B cell (primary cell): ENCODE measurements at regions not wholly inside any gene's neighbourhood (a gene's known extent, or its start where the extent isn't known, plus 50 kb on each side); places are given as distances from the start of the nearest gene placed in this dataset.

Experiments used
- ATAC-seq: fragments of 200-7000 bp; cut with Tn5 transposase; one replicate; pipeline ENCODE4 v1.10.0; 2021; ENCODE audit warnings: low read depth, mild to moderate bottlenecking, moderate number of reproducible peaks, moderate library complexity
- CTCF ChIA-PET: fragments of 350-600 bp; sonication (Branson Sonifier 250); formaldehyde crosslinking; loops from one replicate; lab custom pipeline; 2021; ENCODE audit warnings: antibody characterized with exemption, inconsistent platforms; lab: Charles Lee
- POLR2A ChIA-PET: fragments of 350-600 bp; sonication (Branson Sonifier 250); formaldehyde crosslinking; loops from one replicate; lab custom pipeline; 2021; ENCODE audit warnings: antibody characterized with exemption; lab: Charles Lee
- DNase-seq: peaks from one replicate; pipeline ENCODE4 v3.0.0; 2013
- H2AFZ ChIP-seq: 2 replicates; pipeline ENCODE4 v1.6.1; 2012; ENCODE audit warnings: mild to moderate bottlenecking, low read depth, low read length; ENCODE audit not compliant: insufficient read depth, poor library complexity, severe bottlenecking
- H3K27ac ChIP-seq, 2 donors: 1 replicate in 1 of 2; 2 replicates in 1 of 2; pipeline ENCODE4 v1.5.1; 2012 to 2013; ENCODE audit warnings: low read length in 2 of 2, mild to moderate bottlenecking in 2 of 2, moderate library complexity in 1 of 2
- H3K27me3 ChIP-seq, 4 experiments: fragments of 200-600 bp in 1 of 4; sonication (generic) in 1 of 4; replicated peaks in 1 of 4; 1 replicate in 2 of 4; 2 replicates in 2 of 4; pipeline versions ENCODE4 v1.6.1 to v1.7.0; 2013 to 2016; ENCODE audit warnings: low read length in 3 of 4, mild to moderate bottlenecking in 2 of 4, mixed read lengths in 1 of 4, moderate library complexity in 1 of 4; ENCODE audit not compliant: insufficient read depth in 4 of 4, control insufficient read depth in 3 of 4; ENCODE audit errors: control extremely low read depth in 1 of 4
- H3K36me3 ChIP-seq, 2 experiments: replicated peaks in 1 of 2; 1 replicate in 1 of 2; 2 replicates in 1 of 2; pipeline versions ENCODE4 v1.6.1 to v1.7.1; 2013; ENCODE audit warnings: low read length in 1 of 2; ENCODE audit not compliant: insufficient read depth in 2 of 2, control insufficient read depth in 1 of 2; ENCODE audit errors: control extremely low read depth in 1 of 2, extremely low read depth in 1 of 2
- H3K4me1 ChIP-seq, 2 donors: fragments of 200-600 bp in 1 of 2; sonication (generic) in 1 of 2; 1 replicate in 1 of 2; 2 replicates in 1 of 2; pipeline versions ENCODE4 v1.5.1 to v1.6.1; 2013 to 2017; ENCODE audit warnings: low read length in 2 of 2; ENCODE audit not compliant: control insufficient read depth in 2 of 2, insufficient read depth in 2 of 2
- H3K4me2 ChIP-seq: replicated peaks from 2 replicates; pipeline ENCODE3; 2012; ENCODE audit warnings: mild to moderate bottlenecking, low read depth, low read length; ENCODE audit not compliant: poor library complexity, severe bottlenecking
- H3K4me3 ChIP-seq, 5 experiments: fragments of 200-600 bp in 1 of 5; sonication (generic) in 1 of 5; 1 replicate in 3 of 5; 2 replicates in 2 of 5; pipeline versions ENCODE4 v1.5.1 to v1.7.0; 2011 to 2016; ENCODE audit warnings: low read length in 4 of 5, mild to moderate bottlenecking in 4 of 5, low read depth in 2 of 5, control low read depth in 1 of 5, moderate library complexity in 1 of 5; ENCODE audit not compliant: insufficient read depth in 1 of 5; ENCODE audit errors: control extremely low read depth in 1 of 5, extremely low read depth in 1 of 5
- H3K79me2 ChIP-seq: fragments of 200-600 bp; sonication (generic); one replicate; pipeline ENCODE4 v1.6.0; 2016; ENCODE audit warnings: low read length; ENCODE audit not compliant: control insufficient read depth, insufficient read depth
- H3K9ac ChIP-seq: fragments of 200-600 bp; sonication (generic); 2 replicates; pipeline ENCODE4 v1.6.1; 2017; ENCODE audit warnings: mild to moderate bottlenecking, low read length, moderate library complexity
- H3K9me3 ChIP-seq, 3 donors: one replicate each; pipeline versions ENCODE4 v1.6.1 to v1.7.1; 2013; ENCODE audit warnings: low read length in 2 of 3; ENCODE audit not compliant: control insufficient read depth in 2 of 3, insufficient read depth in 1 of 3; ENCODE audit errors: control extremely low read depth in 1 of 3
- H4K20me1 ChIP-seq: 2 replicates; pipeline ENCODE4 v1.6.0; 2012; ENCODE audit warnings: mild to moderate bottlenecking, low read length; ENCODE audit not compliant: insufficient read depth, control insufficient read depth, poor library complexity, severe bottlenecking
- H3K27ac Mint-ChIP-seq: one replicate; pipeline ENCODE4 v1.8.0; 2021; ENCODE audit warnings: mixed read lengths
- H3K27me3 Mint-ChIP-seq: one replicate; pipeline ENCODE4 v1.8.0; 2021; ENCODE audit warnings: mixed read lengths
- H3K4me1 Mint-ChIP-seq: one replicate; pipeline ENCODE4 v1.8.0; 2021; ENCODE audit warnings: mixed read lengths
- H3K4me3 Mint-ChIP-seq: one replicate; pipeline ENCODE4 v1.8.0; 2021; ENCODE audit warnings: mixed read lengths
- H3K9me3 Mint-ChIP-seq: one replicate; pipeline ENCODE4 v1.8.0; 2022; ENCODE audit warnings: mixed read lengths; ENCODE audit not compliant: insufficient read depth
- CTCF ChIP-seq: fragments of 200-600 bp; IDR thresholded peaks from one replicate; pipeline ENCODE4 v1.8.0; 2022; ENCODE audit warnings: antibody characterized with exemption, mild to moderate bottlenecking
- EZH2 ChIP-seq: IDR thresholded peaks from 2 replicates; pipeline ENCODE4 v1.6.1; 2012; ENCODE audit warnings: borderline replicate concordance, low read depth, mild to moderate bottlenecking, moderate library complexity, low read length; ENCODE audit not compliant: insufficient read depth, poor library complexity, severe bottlenecking
- WGBS: methylation state at CpG from one replicate; pipeline ENCODE4 v1.1.5; 2013; ENCODE audit warnings: missing lambda C conversion rate; ENCODE audit not compliant: insufficient coverage; 5-methylcytosine and 5-hydroxymethylcytosine counted together
- intact Hi-C: fragments of 100-400 bp; cut with micrococcal nuclease; formaldehyde crosslinking; loops from one replicate; pipeline ENCODE4 v1.10.0; 2022

- POLR2A ChIA-PET, result no interaction called here
- Mint-ChIP-seq H3K9me3 (no peaks in the 10 kb centered on the region), H3K4me1 (no peaks in the 10 kb centered on the region), H3K4me3 (no peak overlapping the region), H3K27ac (no peak overlapping the region), H3K27me3 (peaks cover 6% of the 10 kb centered on the region)
- no peaks in the 10 kb centered on the region for H3K36me3 ChIP-seq
- H3K27ac ChIP-seq, result no peak overlapping the region
- no peak overlapping the region for H3K9ac ChIP-seq
- H2AFZ ChIP-seq, result no peak overlapping the region
- CTCF ChIA-PET, result no interaction called here
- TF ChIP-seq EZH2, result no peak
- TF ChIP-seq CTCF, result no peak
- H3K4me1 ChIP-seq, result no peaks in the 10 kb centered on the region
- H4K20me1 ChIP-seq, result no peaks in the 10 kb centered on the region
- DNase-seq, result no peak
- no peak overlapping the region for H3K4me2 ChIP-seq
- H3K9me3 ChIP-seq, result peaks cover 0 to 15% (median 0%) of the 10 kb centered on the region in 3 donors
- no peaks in the 10 kb centered on the region for H3K27me3 ChIP-seq
- ATAC-seq, result no peak
- H3K4me3 ChIP-seq, result no peak overlapping the region
- intact Hi-C loops, result no loop called here
- no peaks in the 10 kb centered on the region for H3K79me2 ChIP-seq
- 87% methylated on average over 16 of the region's 22 CpGs for WGBS
These were observed 291.9 kb upstream of the AJAP1 start for GRCh38 chr1:4362314-4363044.

- Mint-ChIP-seq H3K27ac (no peak overlapping the region), H3K4me3 (no peak overlapping the region), H3K9me3 (no peaks in the 10 kb centered on the region), H3K27me3 (peaks cover 6% of the 10 kb centered on the region), H3K4me1 (no peaks in the 10 kb centered on the region)
- no peak overlapping the region for H3K9ac ChIP-seq
- TF ChIP-seq CTCF, result no peak
- TF ChIP-seq EZH2, result no peak
- DNase-seq (no peak), ATAC-seq (no peak)
- no peaks in the 10 kb centered on the region for H3K79me2 ChIP-seq
- ChIA-PET CTCF (no interaction called here), POLR2A (no interaction called here)
- no peak overlapping the region for H3K27ac ChIP-seq
- WGBS, result 93% methylated on average over 10 of the region's 10 CpGs
- peaks cover 0 to 4% (median 0%) of the 10 kb centered on the region in 4 experiments for H3K27me3 ChIP-seq
- H3K4me2 ChIP-seq, result no peak overlapping the region
- peaks cover 0 to 11% (median 0%) of the 10 kb centered on the region in 3 donors for H3K9me3 ChIP-seq
- intact Hi-C loops, result no loop called here
- H2AFZ ChIP-seq, result no peak overlapping the region
- H4K20me1 ChIP-seq, result no peaks in the 10 kb centered on the region
- H3K4me1 ChIP-seq, result no peaks in the 10 kb centered on the region
- no peaks in the 10 kb centered on the region for H3K36me3 ChIP-seq
- H3K4me3 ChIP-seq, result no peak overlapping the region
These were observed 288.3 kb upstream of the AJAP1 start for GRCh38 chr1:4366091-4366490.
